ENCODE measurements at regions not wholly inside any gene's neighbourhood (a gene's known extent, or its start where the extent isn't known, plus 50 kb on each side); places are given as distances from the start of the nearest gene placed in this dataset.

DNA sequence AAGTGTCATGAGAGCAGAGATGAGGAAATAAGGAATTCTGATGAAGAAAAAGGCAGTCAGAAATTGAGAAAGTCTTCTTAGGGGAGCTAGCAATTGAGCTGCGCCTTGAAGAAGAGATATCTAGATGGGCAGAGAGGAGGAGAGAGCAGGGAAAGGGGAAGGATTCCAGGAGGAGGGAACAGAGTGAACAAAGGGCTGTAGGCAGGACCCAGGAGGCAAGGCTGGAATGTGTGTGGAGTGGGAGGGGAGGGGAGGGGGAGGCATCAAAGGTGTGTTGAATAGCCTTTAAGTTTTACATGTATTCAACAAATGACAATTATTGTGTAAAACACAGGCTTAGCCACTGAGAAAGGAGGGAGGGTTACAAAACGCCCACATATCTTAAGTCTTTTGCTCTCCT, 164.5 kb downstream of the TDRD15 start:
- no peak overlapping the region for H3K27ac ChIP-seq (ENCODE audit: low read depth, low read length)
- no peaks in the 10 kb centered on the region for H3K9me3 ChIP-seq (ENCODE audit: low read length)
- H3K9ac ChIP-seq (ENCODE audit: low read length): no peak overlapping the region
- H3K4me3 ChIP-seq (ENCODE audit: low read depth in 1 of 2, low read length in 2 of 2): no peak overlapping the region
- no peaks in the 10 kb centered on the region for H3K36me3 ChIP-seq (ENCODE audit: insufficient read depth, low read length)
- peaks cover 12% of the 10 kb centered on the region for H3K4me1 ChIP-seq (ENCODE audit: insufficient read depth, low read length)
- no peaks in the 10 kb centered on the region for H3K27me3 ChIP-seq (ENCODE audit: control insufficient read depth in 1 of 2, insufficient read depth in 2 of 2, low read length in 2 of 2)

DNA sequence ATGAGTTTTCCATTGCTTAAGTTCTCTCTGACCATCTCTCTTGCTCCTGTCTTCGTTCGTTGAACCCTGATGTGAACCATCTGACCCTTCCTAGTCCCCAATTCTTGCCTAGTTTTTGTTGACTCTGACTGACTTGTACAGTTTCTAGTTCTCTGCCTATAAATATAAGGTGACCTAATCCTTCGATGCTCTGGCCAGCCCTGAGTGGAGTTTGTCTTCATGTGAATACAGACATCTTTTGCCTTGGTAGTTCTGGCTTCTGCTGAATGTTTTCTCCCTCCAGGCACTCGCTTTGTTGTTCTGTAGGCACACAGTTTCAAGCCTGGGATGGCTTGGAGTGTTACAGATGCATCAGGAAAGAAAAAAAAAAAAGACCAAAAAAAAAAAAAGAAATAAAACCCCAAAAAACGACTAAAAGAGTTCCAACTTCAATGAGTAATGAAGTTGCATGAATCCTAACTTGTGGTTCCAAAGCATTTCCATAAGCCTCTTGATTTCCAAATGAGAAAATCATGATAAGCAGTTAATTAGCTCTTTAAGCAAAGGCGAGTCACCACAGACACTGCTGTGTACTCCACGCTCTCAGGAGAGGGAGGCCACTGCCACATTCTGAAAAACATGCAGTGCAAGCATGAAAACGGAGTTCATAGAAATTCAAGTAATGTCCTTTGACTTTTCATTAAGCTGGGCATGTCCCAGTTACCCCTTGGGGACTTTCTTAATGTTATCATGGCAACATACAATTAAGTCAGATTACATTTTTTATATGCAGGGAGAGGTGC, 165.2 kb downstream of the TDRD15 start:
- Histone ChIP-seq H3K36me3 (ENCODE audit: insufficient read depth, low read length) (no peaks in the 10 kb centered on the region), H3K27me3 (ENCODE audit: control insufficient read depth in 1 of 2, insufficient read depth in 2 of 2, low read length in 2 of 2) (no peaks in the 10 kb centered on the region), H3K4me3 (ENCODE audit: low read depth in 1 of 2, low read length in 2 of 2) (no peak overlapping the region), H3K4me1 (ENCODE audit: insufficient read depth, low read length) (peaks cover 12% of the 10 kb centered on the region), H3K9ac (ENCODE audit: low read length) (no peak overlapping the region), H3K9me3 (ENCODE audit: low read length) (no peaks in the 10 kb centered on the region), H3K27ac (ENCODE audit: low read depth, low read length) (no peak overlapping the region)

DNA sequence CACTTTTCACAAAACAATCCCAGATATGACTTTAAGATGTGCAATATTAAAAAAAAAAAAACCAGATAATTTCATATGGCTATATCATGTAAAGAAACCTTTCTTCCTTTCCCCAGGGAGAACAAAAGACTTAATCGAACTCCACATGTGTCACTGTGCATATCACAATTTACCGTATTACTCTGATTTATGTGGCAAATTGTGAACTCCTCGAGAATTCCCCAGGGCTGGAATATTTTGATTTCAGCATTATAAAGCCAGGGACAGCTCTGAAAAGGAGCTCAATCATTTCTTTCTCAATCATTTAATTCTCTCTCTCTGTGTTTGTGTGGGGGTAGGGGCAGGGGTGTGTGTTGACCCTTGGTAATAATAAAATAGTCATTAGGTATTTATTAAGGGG, 165.8 kb downstream of the TDRD15 start:
- Histone ChIP-seq H3K4me3 (ENCODE audit: low read depth in 1 of 2, low read length in 2 of 2) (no peak overlapping the region), H3K36me3 (ENCODE audit: insufficient read depth, low read length) (no peaks in the 10 kb centered on the region), H3K9me3 (ENCODE audit: low read length) (no peaks in the 10 kb centered on the region), H3K27me3 (ENCODE audit: control insufficient read depth in 1 of 2, insufficient read depth in 2 of 2, low read length in 2 of 2) (no peaks in the 10 kb centered on the region), H3K9ac (ENCODE audit: low read length) (no peak overlapping the region), H3K27ac (ENCODE audit: low read depth, low read length) (no peak overlapping the region), H3K4me1 (ENCODE audit: insufficient read depth, low read length) (peaks cover 12% of the 10 kb centered on the region)

DNA sequence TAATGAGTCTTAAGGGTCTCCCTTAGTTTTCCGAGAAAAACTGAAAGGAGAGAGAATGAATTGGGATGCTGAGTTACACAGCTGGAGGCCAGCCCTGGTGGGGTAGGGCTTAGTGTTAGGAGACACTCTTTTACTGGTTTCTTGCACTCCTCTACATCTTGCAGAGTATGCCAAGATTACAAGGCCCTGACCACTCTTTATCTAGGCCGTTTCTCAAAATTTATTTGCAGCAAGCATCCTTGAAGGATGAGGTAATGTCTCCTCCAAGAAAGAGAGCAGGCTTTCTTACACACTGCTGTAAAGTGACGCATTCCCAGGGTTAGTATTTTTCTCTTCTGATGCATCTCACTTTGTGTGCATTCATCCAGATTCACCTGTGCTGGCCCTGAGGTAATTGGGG, 166.2 kb downstream of the TDRD15 start:
- no peaks in the 10 kb centered on the region for H3K27me3 ChIP-seq (ENCODE audit: control insufficient read depth in 1 of 2, insufficient read depth in 2 of 2, low read length in 2 of 2)
- no peak overlapping the region for H3K9ac ChIP-seq (ENCODE audit: low read length)
- H3K4me3 ChIP-seq (ENCODE audit: low read depth in 1 of 2, low read length in 2 of 2): no peak overlapping the region
- H3K27ac ChIP-seq (ENCODE audit: low read depth, low read length): no peak overlapping the region
- H3K9me3 ChIP-seq (ENCODE audit: low read length): no peaks in the 10 kb centered on the region
- no peaks in the 10 kb centered on the region for H3K36me3 ChIP-seq (ENCODE audit: insufficient read depth, low read length)
- peaks cover 12% of the 10 kb centered on the region for H3K4me1 ChIP-seq (ENCODE audit: insufficient read depth, low read length)

DNA sequence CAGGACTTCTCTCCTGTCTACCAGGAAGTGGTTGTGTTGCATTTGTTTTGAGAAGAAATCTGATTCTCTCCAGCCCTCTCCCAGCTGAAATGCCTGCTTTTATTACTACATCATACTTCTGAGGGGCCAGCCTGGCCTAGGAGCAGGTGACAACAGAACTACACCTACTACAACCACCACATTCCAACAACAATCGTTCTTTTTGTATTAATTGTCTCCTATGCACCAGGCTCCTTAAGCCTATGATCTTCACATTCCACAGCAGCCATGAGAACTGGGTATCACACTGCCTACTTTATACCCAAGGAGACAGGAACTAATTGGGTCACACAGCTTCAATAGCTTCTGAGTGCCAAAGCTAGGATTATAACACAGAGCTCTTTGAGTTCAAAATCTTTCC, 167.7 kb downstream of the TDRD15 start:
- Histone ChIP-seq H3K9ac (ENCODE audit: low read length) (no peak overlapping the region), H3K27me3 (ENCODE audit: control insufficient read depth in 1 of 2, insufficient read depth in 2 of 2, low read length in 2 of 2) (no peaks in the 10 kb centered on the region), H3K4me3 (ENCODE audit: low read depth in 1 of 2, low read length in 2 of 2) (no peak overlapping the region), H3K36me3 (ENCODE audit: insufficient read depth, low read length) (no peaks in the 10 kb centered on the region), H3K27ac (ENCODE audit: low read depth, low read length) (no peak overlapping the region), H3K4me1 (ENCODE audit: insufficient read depth, low read length) (peaks cover 12% of the 10 kb centered on the region), H3K9me3 (ENCODE audit: low read length) (no peaks in the 10 kb centered on the region)

DNA sequence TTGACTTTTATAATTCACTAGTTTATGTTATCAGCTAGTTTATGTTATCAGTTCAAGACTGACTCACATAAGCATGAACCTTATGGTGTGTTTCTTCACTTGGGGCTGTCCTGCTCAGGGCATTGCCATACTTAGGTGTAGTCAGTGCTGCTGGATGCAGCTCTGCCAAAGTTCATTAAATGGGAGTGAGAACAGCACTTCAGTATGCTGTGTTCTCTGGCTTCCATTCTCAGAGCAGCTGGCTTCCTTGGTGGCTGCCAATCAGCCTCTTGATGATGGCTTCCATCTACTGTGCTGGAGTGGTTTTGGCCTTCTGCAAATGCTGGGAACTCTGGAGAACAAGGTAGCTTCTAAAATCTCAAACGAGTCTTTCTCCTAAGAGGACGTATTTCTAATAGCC, 170.7 kb downstream of the TDRD15 start:
- no peaks in the 10 kb centered on the region for H3K4me1 ChIP-seq (ENCODE audit: insufficient read depth, low read length)

DNA sequence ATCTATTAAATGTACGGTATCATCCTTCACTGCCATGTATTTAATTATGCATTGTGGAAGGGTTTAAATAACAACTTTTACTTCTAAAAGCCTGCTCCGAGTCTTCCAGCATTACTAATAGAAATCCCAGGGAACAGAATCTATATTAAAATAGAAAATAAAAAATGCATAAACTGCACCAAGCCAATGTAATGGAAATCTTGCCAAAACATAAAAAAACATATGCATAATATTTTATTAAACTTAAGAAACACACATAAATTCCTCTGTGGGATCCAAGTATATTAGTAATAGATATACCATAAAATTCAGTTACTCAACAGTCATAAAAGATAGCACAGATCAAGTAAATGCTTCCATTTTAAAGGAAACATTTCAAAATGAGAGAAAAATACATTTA, 175.6 kb downstream of the TDRD15 start:
- Histone ChIP-seq H3K36me3 (ENCODE audit: insufficient read depth, low read length) (no peaks in the 10 kb centered on the region), H3K9me3 (ENCODE audit: low read length) (no peaks in the 10 kb centered on the region), H3K9ac (ENCODE audit: low read length) (no peak overlapping the region), H3K27me3 (ENCODE audit: control insufficient read depth in 1 of 2, insufficient read depth in 2 of 2, low read length in 2 of 2) (no peaks in the 10 kb centered on the region), H3K4me1 (ENCODE audit: insufficient read depth, low read length) (no peaks in the 10 kb centered on the region), H3K4me3 (ENCODE audit: low read depth in 1 of 2, low read length in 2 of 2) (no peak overlapping the region), H3K27ac (ENCODE audit: low read depth, low read length) (no peak overlapping the region)

More for the DNA sequence above, 170.7 kb downstream of the TDRD15 start:
- H3K9ac ChIP-seq (ENCODE audit: low read length): no peak overlapping the region
- H3K9me3 ChIP-seq (ENCODE audit: low read length): no peaks in the 10 kb centered on the region
- no peaks in the 10 kb centered on the region for H3K27me3 ChIP-seq (ENCODE audit: control insufficient read depth in 1 of 2, insufficient read depth in 2 of 2, low read length in 2 of 2)
- H3K4me3 ChIP-seq (ENCODE audit: low read depth in 1 of 2, low read length in 2 of 2): no peak overlapping the region
- H3K36me3 ChIP-seq (ENCODE audit: insufficient read depth, low read length): no peaks in the 10 kb centered on the region
- H3K27ac ChIP-seq (ENCODE audit: low read depth, low read length): no peak overlapping the region

DNA sequence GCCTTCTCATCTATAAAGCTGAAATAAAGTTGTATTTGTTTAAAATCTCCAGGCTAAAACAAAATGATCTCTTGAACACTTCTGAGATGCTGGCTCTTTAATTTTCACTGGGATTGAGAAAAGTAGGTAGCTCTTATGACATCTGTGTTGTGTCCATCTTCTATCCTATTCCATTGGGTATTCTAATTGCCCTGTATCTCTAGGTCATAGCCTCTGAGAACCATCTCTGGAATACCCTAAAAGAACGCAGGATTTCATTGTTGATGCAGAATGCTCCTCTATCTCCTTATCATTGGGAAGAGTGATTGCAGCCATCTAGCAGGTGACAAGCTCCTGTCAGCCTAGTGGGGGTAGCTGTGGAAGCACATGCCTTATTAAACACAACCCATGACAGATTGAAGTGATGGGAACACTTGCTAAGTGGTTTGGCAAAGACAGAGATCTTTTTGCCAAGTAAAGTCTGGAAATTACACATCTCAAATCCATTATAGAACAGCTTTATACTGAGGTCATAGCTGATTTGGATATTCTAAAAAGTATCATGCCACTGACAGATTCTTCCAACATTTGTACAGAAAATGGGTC, 178.2 kb downstream of the TDRD15 start:
- Histone ChIP-seq H3K4me1 (ENCODE audit: insufficient read depth, low read length) (no peaks in the 10 kb centered on the region), H3K9ac (ENCODE audit: low read length) (no peak overlapping the region), H3K27ac (ENCODE audit: low read depth, low read length) (no peak overlapping the region), H3K36me3 (ENCODE audit: insufficient read depth, low read length) (no peaks in the 10 kb centered on the region), H3K9me3 (ENCODE audit: low read length) (no peaks in the 10 kb centered on the region), H3K4me3 (ENCODE audit: low read depth in 1 of 2, low read length in 2 of 2) (no peak overlapping the region), H3K27me3 (ENCODE audit: control insufficient read depth in 1 of 2, insufficient read depth in 2 of 2, low read length in 2 of 2) (no peaks in the 10 kb centered on the region)

DNA sequence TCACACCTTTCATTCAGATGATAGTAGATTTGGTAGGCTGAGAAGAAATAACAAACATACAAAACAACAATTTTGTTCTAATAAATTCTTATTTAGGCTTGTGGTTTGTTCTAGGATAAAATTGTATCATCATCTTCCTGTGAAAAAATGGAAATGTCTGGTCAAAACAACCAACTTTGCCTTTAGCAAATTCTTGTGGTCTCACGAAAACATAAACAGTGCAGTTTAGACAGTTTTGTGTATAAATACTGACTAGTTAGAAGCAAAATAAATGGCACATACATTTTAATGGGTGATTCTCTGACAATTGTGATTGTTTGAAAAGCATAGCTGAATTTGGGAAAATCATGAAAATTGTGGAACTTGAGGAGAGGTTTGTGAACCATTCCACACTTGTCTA, 180.1 kb downstream of the TDRD15 start:
- Histone ChIP-seq H3K9ac (ENCODE audit: low read length) (no peak overlapping the region), H3K9me3 (ENCODE audit: low read length) (no peaks in the 10 kb centered on the region), H3K4me1 (ENCODE audit: insufficient read depth, low read length) (no peaks in the 10 kb centered on the region), H3K36me3 (ENCODE audit: insufficient read depth, low read length) (no peaks in the 10 kb centered on the region), H3K27ac (ENCODE audit: low read depth, low read length) (no peak overlapping the region), H3K4me3 (ENCODE audit: low read depth in 1 of 2, low read length in 2 of 2) (no peak overlapping the region), H3K27me3 (ENCODE audit: control insufficient read depth in 1 of 2, insufficient read depth in 2 of 2, low read length in 2 of 2) (no peaks in the 10 kb centered on the region)

DNA sequence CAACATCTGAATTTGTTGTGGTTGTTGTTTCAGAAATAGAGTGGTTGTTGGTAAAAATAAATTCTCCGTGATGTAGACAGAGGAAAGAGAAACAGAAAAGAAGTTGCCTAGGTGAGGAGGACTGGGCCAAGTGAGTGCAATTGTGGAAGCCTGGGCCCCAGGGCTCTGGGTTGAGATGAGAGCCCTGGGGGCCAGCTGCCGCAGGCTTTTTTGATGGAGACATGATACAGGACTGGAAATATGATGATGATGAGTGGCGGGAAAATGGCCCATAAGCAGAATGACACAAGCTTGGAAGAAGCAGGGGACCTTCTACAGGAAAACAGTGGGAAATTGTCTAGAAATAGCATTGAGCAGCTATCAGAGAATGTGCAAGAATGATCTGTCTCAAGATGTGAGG, 181.8 kb downstream of the TDRD15 start:
- H3K27ac ChIP-seq (ENCODE audit: low read depth, low read length): no peak overlapping the region
- no peaks in the 10 kb centered on the region for H3K9me3 ChIP-seq (ENCODE audit: low read length)
- H3K4me3 ChIP-seq (ENCODE audit: low read depth in 1 of 2, low read length in 2 of 2): no peak overlapping the region
- no peaks in the 10 kb centered on the region for H3K27me3 ChIP-seq (ENCODE audit: control insufficient read depth in 1 of 2, insufficient read depth in 2 of 2, low read length in 2 of 2)
- H3K4me1 ChIP-seq (ENCODE audit: insufficient read depth, low read length): no peaks in the 10 kb centered on the region
- H3K36me3 ChIP-seq (ENCODE audit: insufficient read depth, low read length): no peaks in the 10 kb centered on the region
- H3K9ac ChIP-seq (ENCODE audit: low read length): no peak overlapping the region

DNA sequence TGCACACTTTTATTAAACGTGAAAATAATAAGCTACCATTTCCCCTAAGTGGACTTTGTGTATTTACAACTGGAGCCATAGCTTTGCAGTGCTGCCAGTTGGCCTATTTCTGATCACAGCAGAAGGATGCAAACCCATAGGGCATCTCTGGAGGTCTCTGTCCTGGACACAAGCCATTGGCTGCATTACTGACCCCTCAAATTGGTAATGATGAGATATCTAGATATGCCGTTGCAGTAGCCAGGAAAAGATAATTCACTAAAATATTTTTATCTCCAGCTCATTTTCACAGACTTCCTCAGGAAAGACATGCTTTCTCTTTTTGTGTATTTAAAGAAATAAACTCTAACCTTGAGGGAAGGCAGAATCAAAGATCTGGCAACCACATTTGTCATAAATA, 182.5 kb downstream of the TDRD15 start:
- no peaks in the 10 kb centered on the region for H3K4me1 ChIP-seq (ENCODE audit: insufficient read depth, low read length)
- no peak overlapping the region for H3K27ac ChIP-seq (ENCODE audit: low read depth, low read length)
- no peaks in the 10 kb centered on the region for H3K9me3 ChIP-seq (ENCODE audit: low read length)
- no peaks in the 10 kb centered on the region for H3K27me3 ChIP-seq (ENCODE audit: control insufficient read depth in 1 of 2, insufficient read depth in 2 of 2, low read length in 2 of 2)
- no peak overlapping the region for H3K9ac ChIP-seq (ENCODE audit: low read length)
- no peaks in the 10 kb centered on the region for H3K36me3 ChIP-seq (ENCODE audit: insufficient read depth, low read length)
- no peak overlapping the region for H3K4me3 ChIP-seq (ENCODE audit: low read depth in 1 of 2, low read length in 2 of 2)

DNA sequence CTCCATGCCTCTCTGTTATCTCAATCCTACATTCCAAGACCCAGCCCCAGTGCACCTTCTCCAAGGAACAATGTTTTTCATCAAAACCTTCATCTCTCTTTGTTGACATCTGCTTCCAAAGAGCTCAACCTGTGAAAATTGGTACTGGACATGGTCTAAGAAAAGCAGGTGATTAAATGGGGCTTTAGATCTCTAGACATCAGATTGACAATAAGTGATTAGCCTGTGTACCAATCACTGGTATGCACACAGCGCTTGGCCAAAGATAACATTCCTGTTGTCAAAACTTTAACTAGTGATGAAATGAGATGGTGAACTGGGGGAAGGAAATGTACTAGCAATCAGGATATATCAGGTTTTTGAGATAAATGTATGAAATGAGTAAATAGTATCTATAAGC, 183.3 kb downstream of the TDRD15 start:
- no peaks in the 10 kb centered on the region for H3K36me3 ChIP-seq (ENCODE audit: insufficient read depth, low read length)
- no peaks in the 10 kb centered on the region for H3K9me3 ChIP-seq (ENCODE audit: low read length)

More for the DNA sequence above, 183.3 kb downstream of the TDRD15 start:
- Histone ChIP-seq H3K4me1 (ENCODE audit: insufficient read depth, low read length) (no peaks in the 10 kb centered on the region), H3K27ac (ENCODE audit: low read depth, low read length) (no peak overlapping the region), H3K9ac (ENCODE audit: low read length) (no peak overlapping the region), H3K4me3 (ENCODE audit: low read depth in 1 of 2, low read length in 2 of 2) (no peak overlapping the region), H3K27me3 (ENCODE audit: control insufficient read depth in 1 of 2, insufficient read depth in 2 of 2, low read length in 2 of 2) (no peaks in the 10 kb centered on the region)
